ENCODE measurements at regions not wholly inside any gene's neighbourhood (a gene's known extent, or its start where the extent isn't known, plus 50 kb on each side); places are given as distances from the start of the nearest gene placed in this dataset.
A peak's percentile ranks its signal among the peaks of the same experiment; 100 is the strongest.

DNA sequence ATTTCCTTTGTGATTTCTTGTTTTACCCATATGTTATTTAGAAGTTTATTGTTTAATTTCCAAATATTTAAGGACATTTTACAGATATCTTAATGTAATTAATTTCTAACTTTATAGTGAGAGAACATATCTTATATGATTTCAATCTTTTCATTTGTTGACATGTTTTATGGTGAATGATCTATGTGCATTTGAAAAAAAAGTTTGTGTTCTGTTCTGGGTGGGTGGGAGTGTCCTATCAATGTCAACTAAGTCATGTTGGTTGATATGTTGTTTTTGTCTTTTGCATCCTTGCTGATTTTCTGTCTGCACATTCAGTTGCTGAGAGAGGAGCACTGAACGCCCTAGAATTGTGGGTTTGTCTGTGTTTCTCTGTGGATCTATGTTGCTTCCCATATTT lies 50.3 kb upstream of the CBFA2T3 start:
- DNase-seq (no peak), ATAC-seq (no peak)
- peaks cover 6% of the 10 kb centered on the region for H3K27me3 Mint-ChIP-seq
- peaks cover 29% of the 10 kb centered on the region for H3K9me3 Mint-ChIP-seq (ENCODE audit: low read depth)
- peaks cover 35% of the 10 kb centered on the region for H3K36me3 Mint-ChIP-seq
- no peak overlapping the region for H3K4me3 Mint-ChIP-seq
- CTCF ChIA-PET, result no interaction called here
- no peak overlapping the region for H3K27ac Mint-ChIP-seq
- H3K4me1 Mint-ChIP-seq, result peaks cover 39% of the 10 kb centered on the region

DNA sequence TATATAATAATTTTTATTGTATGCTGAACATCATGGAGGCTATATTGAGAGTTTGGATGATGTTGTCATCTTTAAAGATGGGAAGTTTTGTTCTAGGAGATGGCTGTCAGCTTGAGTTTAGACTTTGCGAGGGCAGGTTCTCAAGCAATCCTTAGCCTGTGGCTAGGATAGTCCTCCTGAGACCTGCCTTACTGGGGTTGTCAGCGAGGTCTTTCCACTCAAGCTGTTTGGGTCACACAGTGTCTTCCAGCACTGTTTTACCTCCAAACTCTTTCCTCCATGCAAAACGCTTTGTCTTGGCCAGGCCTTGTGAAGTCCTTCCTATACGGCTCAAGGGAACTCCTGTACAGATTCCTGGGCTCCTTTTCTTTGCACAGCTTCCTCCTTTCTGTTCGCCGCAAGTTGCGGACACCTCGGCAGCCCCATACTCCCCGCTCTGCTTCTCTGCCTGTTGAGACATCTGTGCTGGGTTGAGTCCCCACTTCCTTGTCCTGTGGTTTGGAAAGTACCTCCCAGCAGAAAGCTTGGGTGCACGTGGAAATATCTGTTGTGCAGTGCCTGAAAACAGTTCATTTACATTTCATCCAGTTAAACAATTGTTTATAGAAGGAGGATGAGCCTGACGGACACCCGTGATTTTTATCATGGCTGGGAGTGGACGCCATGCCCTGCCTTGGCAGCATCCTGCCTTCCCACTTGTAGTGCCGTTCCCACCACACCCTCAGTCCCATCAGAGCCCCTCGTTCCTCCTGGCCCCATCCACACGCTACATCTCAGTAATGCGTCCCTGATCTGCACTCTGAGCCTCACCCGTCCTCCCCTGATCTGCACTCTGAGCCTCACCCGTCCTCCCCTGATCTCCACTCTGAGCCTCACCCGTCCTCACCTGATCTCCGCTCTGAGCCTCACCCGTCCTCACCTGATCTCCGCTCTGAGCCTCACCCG lies 55.0 kb upstream of the CBFA2T3 start:
- peak overlapping the region; percentile 44 for H3K4me3 Mint-ChIP-seq
- peaks cover 21% of the 10 kb centered on the region for H3K4me1 Mint-ChIP-seq
- peak; percentile 82 for DNase-seq
- H3K9me3 Mint-ChIP-seq (ENCODE audit: low read depth), result peaks cover 13% of the 10 kb centered on the region
- peaks cover 13% of the 10 kb centered on the region for H3K36me3 Mint-ChIP-seq
- peak overlapping the region; percentile 74 for H3K27ac Mint-ChIP-seq
- ATAC-seq, result peak; percentile 92
- CTCF ChIA-PET, result interaction anchor here (1.2 kb wide), 1 partner anchor 12 kb away, joined by 3 read pairs; no protein-coding TSS in a partner anchor
- H3K27me3 Mint-ChIP-seq, result peaks cover 7% of the 10 kb centered on the region

DNA sequence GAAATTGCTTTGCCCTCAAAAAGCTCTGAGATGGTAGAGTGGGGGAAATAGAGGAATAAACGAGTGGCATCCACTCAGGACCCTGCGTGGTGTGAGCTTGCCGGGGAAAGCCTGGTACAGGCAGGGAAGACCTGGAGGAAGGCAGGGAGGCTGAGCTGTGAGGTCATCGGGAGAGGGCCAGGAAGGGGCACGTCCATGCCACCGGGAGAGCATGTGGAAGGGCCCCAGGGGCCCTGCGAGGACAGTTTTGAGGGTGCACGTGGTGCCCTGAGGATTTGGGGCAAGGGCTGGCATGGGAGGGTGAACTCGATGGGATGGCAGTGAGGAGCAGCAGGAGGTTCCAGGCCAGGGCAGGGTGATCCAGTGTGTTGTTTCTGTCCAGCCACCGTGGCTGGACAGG lies 56.3 kb upstream of the CBFA2T3 start:
- peaks cover 17% of the 10 kb centered on the region for H3K4me1 Mint-ChIP-seq
- peak overlapping the region; percentile 45 for H3K27ac Mint-ChIP-seq
- ATAC-seq, result no peak

DNA sequence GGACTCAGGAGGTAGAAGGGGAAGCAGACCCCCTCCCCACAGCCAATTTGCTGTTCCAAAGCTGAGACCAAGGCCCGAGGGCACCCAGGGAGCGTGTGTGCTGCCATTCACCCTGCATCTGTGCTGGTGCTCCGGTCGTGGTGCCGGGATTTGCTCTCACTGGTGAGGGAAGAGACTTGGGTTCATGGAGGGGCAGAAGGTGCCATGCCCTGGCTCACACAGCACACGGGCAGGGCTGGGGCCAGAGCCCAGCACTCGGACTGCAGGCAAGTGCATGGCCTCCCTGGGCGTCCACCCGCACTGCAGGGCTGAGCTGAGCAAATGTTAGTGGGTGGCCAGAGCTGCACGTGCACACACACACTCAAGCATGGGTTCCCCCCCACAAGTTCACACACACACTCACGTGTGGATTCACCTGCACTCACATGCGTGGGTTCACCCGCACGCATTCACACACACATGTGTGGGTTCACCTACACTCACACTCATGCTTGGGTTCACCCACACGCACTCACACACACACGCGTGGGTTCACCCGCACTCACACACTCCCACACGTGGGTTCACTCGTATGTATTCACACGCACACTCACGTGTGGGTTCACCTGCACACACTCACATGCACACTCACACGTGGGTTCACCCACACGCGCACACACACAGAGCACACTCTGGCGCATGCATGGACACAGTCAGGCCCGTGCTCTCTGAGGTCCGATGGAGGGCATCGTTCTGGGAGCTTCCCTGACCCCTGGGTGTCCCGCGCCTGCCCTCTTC lies 57.0 kb upstream of the CBFA2T3 start:
- no peak overlapping the region for H3K27ac Mint-ChIP-seq
- peaks cover 6% of the 10 kb centered on the region for H3K9me3 Mint-ChIP-seq (ENCODE audit: low read depth)
- no peak for DNase-seq
- no peak overlapping the region for H3K4me3 Mint-ChIP-seq
- H3K27me3 Mint-ChIP-seq, result peaks cover 13% of the 10 kb centered on the region
- CTCF ChIA-PET, result no interaction called here
- peaks cover 17% of the 10 kb centered on the region for H3K4me1 Mint-ChIP-seq
- peaks cover 5% of the 10 kb centered on the region for H3K36me3 Mint-ChIP-seq
- ATAC-seq, result no peak

More for the DNA sequence above, 56.3 kb upstream of the CBFA2T3 start:
- H3K36me3 Mint-ChIP-seq, result peaks cover 5% of the 10 kb centered on the region
- peaks cover 13% of the 10 kb centered on the region for H3K27me3 Mint-ChIP-seq
- CTCF ChIA-PET, result no interaction called here
- peaks cover 6% of the 10 kb centered on the region for H3K9me3 Mint-ChIP-seq (ENCODE audit: low read depth)
- DNase-seq, result no peak
- no peak overlapping the region for H3K4me3 Mint-ChIP-seq

DNA sequence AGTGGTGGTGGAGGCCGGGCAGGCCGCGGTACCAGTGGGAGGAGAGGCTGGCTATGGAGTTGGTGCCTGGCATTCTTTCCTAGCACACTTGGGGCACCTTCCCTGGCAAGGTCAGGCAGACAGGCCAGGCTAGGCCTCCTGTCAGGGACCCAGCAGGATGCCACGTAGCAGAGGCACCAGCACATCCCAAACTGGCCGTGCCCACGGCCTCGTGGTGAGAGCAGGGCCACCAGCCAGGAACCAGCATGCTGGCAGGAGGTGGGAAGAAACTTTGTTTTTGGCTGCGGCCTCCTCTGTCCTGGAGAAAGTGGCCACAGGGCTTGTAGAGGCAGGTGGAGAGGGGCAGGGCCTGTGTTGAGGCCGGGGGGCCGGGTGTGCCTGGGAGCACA lies 57.6 kb upstream of the CBFA2T3 start:
- H3K27ac Mint-ChIP-seq, result no peak overlapping the region
- peaks cover 6% of the 10 kb centered on the region for H3K9me3 Mint-ChIP-seq (ENCODE audit: low read depth)
- H3K4me3 Mint-ChIP-seq, result no peak overlapping the region
- H3K4me1 Mint-ChIP-seq, result peaks cover 17% of the 10 kb centered on the region
- CTCF ChIA-PET, result no interaction called here
- no peak for ATAC-seq
- peaks cover 13% of the 10 kb centered on the region for H3K27me3 Mint-ChIP-seq
- H3K36me3 Mint-ChIP-seq, result peaks cover 5% of the 10 kb centered on the region
- no peak for DNase-seq

DNA sequence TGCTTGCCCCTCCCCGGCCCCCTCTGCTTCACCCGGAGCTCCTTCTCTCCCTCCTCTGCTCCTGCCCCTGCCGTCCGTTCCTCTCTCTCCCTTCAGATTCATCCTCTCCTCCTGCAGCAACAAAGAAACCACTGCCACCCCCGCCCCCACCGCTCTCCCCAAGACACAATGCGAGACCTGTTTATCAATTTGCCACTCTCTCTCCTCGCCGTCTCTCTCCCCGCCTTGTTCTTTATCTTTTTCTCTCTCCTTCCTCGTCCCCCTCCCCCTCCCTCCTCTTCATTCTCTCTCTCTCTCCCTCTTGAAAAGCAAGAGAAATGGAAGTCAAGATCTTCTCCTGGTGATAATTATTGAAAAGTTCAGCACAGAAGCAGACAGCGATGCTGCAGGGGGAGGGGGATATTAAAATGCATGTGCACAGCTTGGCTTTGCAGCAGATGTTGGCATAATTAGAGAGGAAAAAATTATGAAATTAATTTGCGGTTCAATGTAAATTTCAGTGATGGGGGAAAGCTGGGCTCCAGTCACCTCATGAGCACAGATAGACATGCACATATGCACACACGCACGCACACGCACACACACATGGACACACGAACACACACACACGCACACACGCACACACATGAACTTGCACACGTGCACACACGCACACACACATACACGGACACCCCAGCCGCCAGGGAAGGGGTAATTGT lies 58.1 kb upstream of the CBFA2T3 start:
- peaks cover 17% of the 10 kb centered on the region for H3K4me1 Mint-ChIP-seq
- ATAC-seq, result no peak
- peaks cover 6% of the 10 kb centered on the region for H3K9me3 Mint-ChIP-seq (ENCODE audit: low read depth)
- H3K36me3 Mint-ChIP-seq, result peaks cover 5% of the 10 kb centered on the region
- no peak overlapping the region for H3K27ac Mint-ChIP-seq
- H3K4me3 Mint-ChIP-seq, result no peak overlapping the region
- DNase-seq, result no peak
- H3K27me3 Mint-ChIP-seq, result peaks cover 13% of the 10 kb centered on the region
- CTCF ChIA-PET, result no interaction called here

DNA sequence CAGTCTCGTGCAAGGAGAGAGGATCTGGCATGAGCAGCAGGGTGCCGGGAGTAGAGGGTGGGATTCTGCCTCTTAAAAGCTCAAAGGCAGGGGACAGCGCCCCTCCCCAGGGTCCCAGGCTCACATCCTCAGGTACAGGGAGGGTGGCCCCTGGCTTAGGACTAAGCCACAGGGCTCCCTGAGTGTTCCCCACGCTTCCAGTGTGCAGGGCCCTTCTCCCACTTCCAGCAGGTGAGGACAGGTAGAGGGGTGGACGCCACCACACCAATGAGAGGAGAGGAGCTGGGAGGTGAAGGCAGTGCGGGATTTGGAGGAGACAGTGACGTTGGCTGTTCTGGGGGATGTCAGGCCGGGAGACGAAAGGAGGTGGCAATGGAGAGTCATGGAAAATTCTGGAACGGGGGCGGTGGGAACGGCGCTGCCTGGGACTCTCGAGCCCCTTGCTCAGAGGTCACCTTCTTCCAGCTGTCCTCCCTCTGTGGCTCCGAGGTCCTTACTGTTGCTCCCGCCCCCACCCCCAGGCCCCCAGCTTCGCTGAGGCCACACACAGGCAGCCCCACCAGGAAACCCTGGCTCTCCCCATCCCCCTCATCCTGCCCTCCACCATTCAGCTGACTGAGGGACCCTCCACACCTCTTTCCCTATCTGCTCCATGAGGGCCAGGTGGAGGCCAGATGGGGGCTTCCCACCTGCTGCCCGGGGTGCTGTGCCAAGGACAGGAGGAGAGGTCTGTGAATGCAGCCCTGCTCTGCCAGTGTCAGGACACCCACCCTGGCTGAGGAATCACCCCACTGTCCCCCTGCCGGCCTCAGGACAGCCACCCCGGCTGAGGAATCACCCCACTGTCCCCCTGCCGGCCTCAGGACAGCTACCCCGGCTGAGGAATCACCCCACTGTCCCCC lies 57.7 kb upstream of the ACSF3 start:
- H3K4me3 Mint-ChIP-seq, result no peak overlapping the region
- DNase-seq, result no peak
- no peak for ATAC-seq
- H3K27me3 Mint-ChIP-seq, result peaks cover 10% of the 10 kb centered on the region
- CTCF ChIA-PET, result no interaction called here
- H3K36me3 Mint-ChIP-seq, result peaks cover 3% of the 10 kb centered on the region
- H3K4me1 Mint-ChIP-seq, result peaks cover 14% of the 10 kb centered on the region
- peaks cover 4% of the 10 kb centered on the region for H3K9me3 Mint-ChIP-seq (ENCODE audit: low read depth)
- no peak overlapping the region for H3K27ac Mint-ChIP-seq

DNA sequence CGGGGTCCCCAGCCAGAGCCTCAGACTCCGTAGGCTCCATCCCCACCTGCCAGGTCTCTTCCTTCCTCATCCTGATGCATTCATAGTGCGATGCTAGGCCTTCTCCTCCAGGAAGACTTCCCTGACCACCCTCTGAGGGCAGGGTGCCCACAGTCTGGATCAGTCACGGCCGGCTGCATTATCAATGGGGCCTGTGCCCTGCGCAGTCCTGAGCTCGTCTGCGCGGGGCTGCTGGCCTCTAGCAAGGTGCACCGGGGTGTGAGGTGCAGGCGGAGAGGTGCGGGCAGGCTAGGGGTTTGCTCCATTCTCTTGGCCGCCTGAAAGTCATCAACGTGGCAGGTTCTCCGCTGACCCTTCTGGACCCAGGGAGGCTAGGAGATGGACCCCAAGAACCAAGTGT lies 56.9 kb upstream of the ACSF3 start:
- Mint-ChIP-seq H3K27me3 (peaks cover 10% of the 10 kb centered on the region), H3K36me3 (no peaks in the 10 kb centered on the region), H3K4me1 (peaks cover 9% of the 10 kb centered on the region), H3K4me3 (no peak overlapping the region), H3K27ac (no peak overlapping the region), H3K9me3 (ENCODE audit: low read depth) (no peaks in the 10 kb centered on the region)
- ATAC-seq (no peak), DNase-seq (no peak)
- CTCF ChIA-PET, result no interaction called here

DNA sequence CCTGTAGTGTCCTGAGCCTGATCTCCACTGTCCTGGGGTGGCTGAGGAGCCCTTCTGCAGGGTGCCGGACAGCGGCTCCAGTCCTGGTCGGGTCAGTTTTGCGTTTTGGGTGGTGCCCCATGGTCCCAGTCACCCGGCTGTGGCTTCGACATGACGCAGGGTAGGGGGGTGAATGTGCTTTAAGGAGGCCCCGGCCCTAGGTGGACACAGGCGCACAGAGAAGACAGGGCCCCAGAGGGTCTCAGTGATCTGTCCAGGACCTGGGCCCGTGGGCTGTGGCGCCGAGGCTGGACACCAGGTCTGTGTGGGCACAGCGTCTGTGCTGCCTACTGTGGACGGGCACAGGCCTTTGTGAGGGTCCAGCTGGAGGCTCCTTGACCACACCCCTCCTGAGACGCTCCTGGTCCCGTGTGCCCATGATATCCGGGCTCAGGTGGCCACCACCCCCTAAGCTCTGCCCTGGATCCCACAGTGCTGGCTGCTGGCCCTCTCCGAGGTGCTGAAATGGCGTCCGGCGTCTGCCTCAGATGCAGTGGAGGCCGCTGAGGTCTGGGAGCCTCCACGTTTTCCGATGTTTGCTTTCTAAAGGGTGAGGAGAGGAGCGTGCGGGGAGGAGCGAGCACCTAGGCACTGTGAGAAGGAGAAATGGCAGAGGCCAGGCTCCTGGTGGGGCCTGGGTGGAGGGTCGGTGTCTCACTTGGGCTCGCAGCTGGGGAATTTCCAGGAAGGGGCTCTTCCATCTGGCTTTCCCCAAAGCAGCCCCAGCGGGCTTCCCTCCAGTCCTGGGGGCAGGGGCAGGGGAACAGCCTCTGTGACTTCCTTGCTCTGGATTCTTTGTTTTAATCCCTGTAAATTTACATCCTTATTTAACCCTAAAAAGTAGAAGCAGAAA lies 56.1 kb upstream of the ACSF3 start:
- no peak overlapping the region for H3K27ac Mint-ChIP-seq
- peaks cover 10% of the 10 kb centered on the region for H3K27me3 Mint-ChIP-seq
- DNase-seq (peak; percentile 51), ATAC-seq (peak; percentile 64)
- no peak overlapping the region for H3K4me3 Mint-ChIP-seq
- CTCF ChIA-PET, result no interaction called here
- H3K9me3 Mint-ChIP-seq (ENCODE audit: low read depth), result no peaks in the 10 kb centered on the region
- peaks cover 2% of the 10 kb centered on the region for H3K4me1 Mint-ChIP-seq
- H3K36me3 Mint-ChIP-seq, result no peaks in the 10 kb centered on the region

DNA sequence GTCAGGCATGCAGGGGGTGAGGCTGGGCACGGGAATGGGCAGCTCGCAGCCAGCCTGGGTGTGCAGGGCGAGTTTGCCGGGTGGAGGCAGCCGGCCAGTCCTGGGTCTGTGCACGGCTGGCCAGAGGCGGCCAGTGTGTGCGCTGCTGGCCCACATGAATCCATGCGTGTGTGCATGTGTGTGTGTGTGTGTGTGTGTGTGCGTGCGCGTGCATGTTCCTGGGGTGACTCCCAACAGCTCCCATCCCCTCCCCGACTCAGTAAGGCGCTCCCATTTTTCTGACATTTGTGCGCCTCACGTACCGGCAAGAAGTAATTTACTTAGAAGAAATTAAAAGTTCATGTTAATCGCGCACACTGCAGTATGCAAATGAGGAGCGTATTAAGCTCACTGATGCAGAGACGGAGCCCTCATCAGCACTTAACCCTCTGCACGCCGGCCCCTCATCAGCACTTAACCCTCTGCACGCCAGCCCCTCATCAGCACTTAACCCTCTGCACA lies 55.4 kb upstream of the ACSF3 start:
- CTCF ChIA-PET, result no interaction called here

DNA sequence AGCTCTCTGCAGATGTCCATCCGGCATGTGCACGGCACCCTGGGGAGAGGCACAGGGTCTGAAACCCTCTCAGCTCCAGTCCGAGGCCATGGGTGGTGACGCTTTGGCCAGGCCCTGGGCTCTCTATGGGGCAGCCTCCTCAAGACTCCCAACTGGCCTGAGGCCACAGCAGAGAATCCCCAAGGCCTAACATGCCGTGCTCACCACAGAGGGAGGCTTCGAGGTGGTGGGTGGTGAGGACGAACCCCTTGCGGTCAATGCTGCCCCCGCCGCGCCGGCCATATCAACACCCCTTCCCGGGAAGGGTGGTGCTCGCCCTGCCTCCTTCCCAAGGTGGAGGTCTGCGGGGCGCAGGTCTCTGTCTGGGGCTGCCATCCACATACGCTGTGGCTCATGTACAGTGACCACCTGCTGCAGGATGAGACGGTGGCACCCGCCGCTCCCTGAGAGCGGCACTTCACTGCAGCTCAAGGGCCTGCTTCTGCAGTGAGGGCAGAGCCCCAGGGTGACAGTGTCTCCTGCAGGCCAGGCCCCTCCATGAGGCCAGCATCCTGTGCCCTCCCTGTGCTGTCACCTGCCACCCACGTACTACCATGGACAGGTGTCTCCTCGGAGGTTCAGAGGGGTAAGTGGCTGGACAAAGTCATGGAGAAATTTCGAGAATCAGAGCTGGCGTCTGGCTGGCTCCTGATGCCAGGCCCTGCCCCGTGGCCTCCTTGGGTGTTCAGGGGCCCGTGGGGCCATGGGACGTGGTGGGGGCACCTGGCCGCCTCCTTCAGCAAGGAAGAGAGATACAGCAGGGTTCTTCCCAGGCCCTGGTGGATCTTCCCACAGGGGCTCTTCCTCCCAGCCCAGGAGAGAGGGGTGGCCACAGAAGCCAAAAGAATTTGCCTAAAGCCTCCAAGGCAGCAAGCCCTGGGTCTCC lies 54.6 kb upstream of the ACSF3 start:
- no peak for ATAC-seq
- Mint-ChIP-seq H3K4me1 (no peaks in the 10 kb centered on the region), H3K36me3 (no peaks in the 10 kb centered on the region), H3K9me3 (ENCODE audit: low read depth) (no peaks in the 10 kb centered on the region), H3K27ac (no peak overlapping the region), H3K27me3 (peaks cover 10% of the 10 kb centered on the region), H3K4me3 (no peak overlapping the region)
- no peak for DNase-seq
- CTCF ChIA-PET, result no interaction called here

More for the DNA sequence above, 55.4 kb upstream of the ACSF3 start:
- Mint-ChIP-seq H3K4me1 (no peaks in the 10 kb centered on the region), H3K36me3 (no peaks in the 10 kb centered on the region), H3K27ac (no peak overlapping the region), H3K4me3 (no peak overlapping the region), H3K27me3 (peaks cover 10% of the 10 kb centered on the region), H3K9me3 (ENCODE audit: low read depth) (no peaks in the 10 kb centered on the region)
- DNase-seq, result no peak
- ATAC-seq, result no peak
